ENCODE measurements at regions not wholly inside any gene's neighbourhood (a gene's known extent, or its start where the extent isn't known, plus 50 kb on each side); places are given as distances from the start of the nearest gene placed in this dataset.
"Not testable (repeated sequence)": the region's sequence is repeated elsewhere in the genome, so short reads cannot be mapped to it uniquely, and the experiment has no call there.

GRCh38 chr4:34964613-34965012 is 1279.7 kb downstream of the ARAP2 start:
- no peak for DNase-seq (ENCODE audit: low read depth, low spot score)

GRCh38 chr4:34972189-34972588 is 1272.1 kb downstream of the ARAP2 start:
- no peak for DNase-seq (ENCODE audit: low read depth, low spot score)

- DNase-seq (ENCODE audit: low read depth, low spot score): no peak
These were observed 1270.5 kb downstream of the ARAP2 start for GRCh38 chr4:34973650-34974312.

GRCh38 chr4:34974313-34974680 is 1270.0 kb downstream of the ARAP2 start:
- DNase-seq (ENCODE audit: low read depth, low spot score): no peak

GRCh38 chr4:35021222-35021621 is 1223.1 kb downstream of the ARAP2 start:
- not testable (repeated sequence) for DNase-seq (ENCODE audit: low read depth, low spot score)

- no peak for DNase-seq (ENCODE audit: low read depth, low spot score)
These were observed 1219.0 kb downstream of the ARAP2 start for GRCh38 chr4:35025152-35025834.

- DNase-seq (ENCODE audit: low read depth, low spot score): no peak
These were observed 1206.1 kb downstream of the ARAP2 start for GRCh38 chr4:35038079-35038805.

- no peak for DNase-seq (ENCODE audit: low read depth, low spot score)
These were observed 1205.5 kb downstream of the ARAP2 start for GRCh38 chr4:35038845-35039244.

- no peak for DNase-seq (ENCODE audit: low read depth, low spot score)
These were observed 1191.8 kb downstream of the ARAP2 start for GRCh38 chr4:35052546-35052945.

- DNase-seq (ENCODE audit: low read depth, low spot score): no peak
These were observed 1181.2 kb downstream of the ARAP2 start for GRCh38 chr4:35063031-35063570.

- DNase-seq (ENCODE audit: low read depth, low spot score): no peak
These were observed 1177.9 kb downstream of the ARAP2 start for GRCh38 chr4:35066406-35066805.

GRCh38 chr4:35080799-35081198 is 1163.5 kb downstream of the ARAP2 start:
- no peak for DNase-seq (ENCODE audit: low read depth, low spot score)

- no peak for DNase-seq (ENCODE audit: low read depth, low spot score)
These were observed 1157.1 kb downstream of the ARAP2 start for GRCh38 chr4:35087218-35087617.

- no peak for DNase-seq (ENCODE audit: low read depth, low spot score)
These were observed 1143.4 kb downstream of the ARAP2 start for GRCh38 chr4:35100932-35101331.

GRCh38 chr4:35102066-35102465 is 1142.2 kb downstream of the ARAP2 start:
- no peak for DNase-seq (ENCODE audit: low read depth, low spot score)

- no peak for DNase-seq (ENCODE audit: low read depth, low spot score)
These were observed 1138.8 kb downstream of the ARAP2 start for GRCh38 chr4:35105486-35105885.

GRCh38 chr4:35106091-35106734 is 1138.1 kb downstream of the ARAP2 start:
- DNase-seq (ENCODE audit: low read depth, low spot score): no peak

- no peak for DNase-seq (ENCODE audit: low read depth, low spot score)
These were observed 1120.2 kb downstream of the ARAP2 start for GRCh38 chr4:35124106-35124505.

GRCh38 chr4:35125995-35126712 is 1118.2 kb downstream of the ARAP2 start:
- no peak for DNase-seq (ENCODE audit: low read depth, low spot score)

- no peak for DNase-seq (ENCODE audit: low read depth, low spot score)
These were observed 1105.9 kb downstream of the ARAP2 start for GRCh38 chr4:35138449-35138848.

GRCh38 chr4:35147761-35148160 is 1096.6 kb downstream of the ARAP2 start:
- no peak for DNase-seq (ENCODE audit: low read depth, low spot score)
